GM18511 (cell line): ENCODE measurements at regions not wholly inside any gene's neighbourhood (a gene's known extent, or its start where the extent isn't known, plus 50 kb on each side); places are given as distances from the start of the nearest gene placed in this dataset.
A peak's percentile ranks its signal among the peaks of the same experiment; 100 is the strongest.

Experiments used
- ATAC-seq: cut with Tn5 transposase; IDR thresholded peaks from one replicate; pipeline ENCODE4 v1.9.1; 2021; ENCODE audit warnings: mild to moderate bottlenecking, moderate library complexity; ENCODE audit not compliant: unreplicated experiment

DNA sequence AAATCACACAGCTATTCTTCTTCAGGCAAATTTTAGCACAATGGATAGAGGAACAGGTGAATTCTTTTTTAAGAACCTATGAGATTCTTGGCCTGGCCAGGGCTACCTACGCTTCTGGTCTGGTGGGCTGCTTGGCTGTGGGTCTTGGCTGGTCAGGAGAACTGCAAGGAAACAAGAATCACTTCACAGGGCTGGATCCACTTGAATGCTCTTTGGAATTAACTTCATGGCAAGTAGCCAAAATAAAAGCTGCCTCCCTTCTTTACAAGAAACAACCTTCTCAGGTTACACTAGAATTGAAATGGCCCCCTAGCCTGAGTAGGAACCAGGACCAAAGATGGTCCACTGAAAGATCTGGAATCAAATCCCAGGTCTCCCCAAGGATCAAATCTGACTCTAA lies 519.1 kb downstream of the IQCM start:
- ATAC-seq, result no peak

DNA sequence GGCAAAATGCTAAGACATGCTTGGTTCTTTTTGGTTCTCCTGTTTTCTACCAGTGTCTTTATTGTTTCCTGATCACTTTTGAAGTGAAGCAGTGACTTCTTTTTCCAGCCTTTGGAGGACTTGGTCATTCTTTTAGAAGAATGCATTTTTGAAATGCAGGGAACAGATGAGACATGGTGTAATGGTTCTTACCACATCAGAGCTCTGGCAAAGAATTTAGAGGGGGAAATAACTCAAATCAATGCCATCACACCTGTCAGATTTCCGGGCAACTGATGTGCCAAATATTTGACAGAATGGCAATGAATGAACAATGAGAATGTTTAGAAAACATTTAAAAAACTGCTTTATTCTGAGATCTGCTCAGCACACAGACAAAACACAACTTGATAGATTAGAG lies 519.6 kb downstream of the IQCM start:
- ATAC-seq, result no peak

DNA sequence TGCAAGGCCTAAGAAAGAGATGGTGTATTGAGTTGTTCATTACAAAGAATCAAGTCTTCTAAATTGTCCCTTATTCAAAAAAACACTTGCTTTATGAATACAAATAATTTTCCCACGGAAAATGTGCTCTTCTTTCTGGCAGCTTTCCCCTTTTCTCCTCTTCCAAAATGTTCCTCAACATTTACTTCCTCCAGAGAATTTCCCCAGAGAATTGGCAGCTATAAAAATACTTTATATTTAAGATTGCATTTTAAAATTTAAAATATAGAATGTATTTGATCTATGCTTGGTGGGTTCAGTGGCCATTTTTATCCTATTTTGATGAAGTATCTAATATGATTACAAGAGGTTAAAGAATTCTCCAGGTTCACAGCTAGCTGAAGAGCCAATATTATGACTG lies 521.0 kb downstream of the IQCM start:
- no peak for ATAC-seq

- no peak for ATAC-seq
These were observed 522.5 kb downstream of the IQCM start for GRCh38 chr4:149293046-149293649.

DNA sequence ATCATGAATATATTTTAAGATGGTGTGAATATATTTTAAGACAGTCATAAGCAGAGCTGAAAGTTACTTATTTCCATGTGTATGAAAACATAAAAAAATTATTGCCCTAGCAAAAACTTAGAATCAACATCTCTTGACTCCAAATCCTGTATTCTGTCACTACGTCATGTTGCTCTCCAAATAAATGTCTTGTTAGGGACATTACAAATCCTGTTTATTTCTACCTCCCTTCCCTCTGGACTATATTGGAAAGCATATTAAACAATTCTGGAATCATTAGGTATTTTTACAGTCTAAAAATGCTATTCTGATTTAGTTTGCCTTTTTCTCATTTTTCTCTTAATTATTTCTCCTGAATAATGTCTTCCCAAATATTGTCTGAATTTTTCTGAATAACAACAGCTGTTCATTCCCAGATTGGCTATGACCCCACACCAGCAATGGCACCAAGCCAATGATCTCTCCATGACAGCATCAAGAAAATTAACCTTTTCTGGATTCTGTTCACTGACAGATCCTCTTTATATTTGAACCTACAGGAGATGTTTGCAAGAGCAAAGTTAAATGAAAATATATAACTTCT lies 523.1 kb downstream of the IQCM start:
- no peak for ATAC-seq

GRCh38 chr4:149291463-149291862 lies 524.2 kb downstream of the IQCM start:
- no peak for ATAC-seq

DNA sequence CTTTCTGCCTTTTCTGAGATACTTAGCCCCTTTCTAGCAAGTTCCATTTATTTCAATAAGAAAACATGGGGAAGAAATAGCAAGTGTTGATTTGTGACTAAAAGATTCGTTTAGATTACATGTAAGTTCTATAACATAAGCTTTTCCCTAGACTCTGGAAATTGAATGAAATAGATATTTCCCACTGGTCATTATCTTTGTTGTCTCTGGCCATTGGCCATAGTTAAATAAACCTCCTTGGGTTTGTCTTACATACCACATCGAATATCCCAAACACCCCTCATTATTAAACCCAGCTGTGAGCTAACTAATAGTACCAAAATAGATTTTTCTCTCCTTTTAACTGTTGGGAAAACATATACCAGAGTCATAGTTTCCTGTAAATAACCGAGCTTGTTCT lies 534.8 kb downstream of the IQCM start:
- no peak for ATAC-seq

GRCh38 chr4:149279776-149280175 lies 535.9 kb downstream of the IQCM start:
- no peak for ATAC-seq

DNA sequence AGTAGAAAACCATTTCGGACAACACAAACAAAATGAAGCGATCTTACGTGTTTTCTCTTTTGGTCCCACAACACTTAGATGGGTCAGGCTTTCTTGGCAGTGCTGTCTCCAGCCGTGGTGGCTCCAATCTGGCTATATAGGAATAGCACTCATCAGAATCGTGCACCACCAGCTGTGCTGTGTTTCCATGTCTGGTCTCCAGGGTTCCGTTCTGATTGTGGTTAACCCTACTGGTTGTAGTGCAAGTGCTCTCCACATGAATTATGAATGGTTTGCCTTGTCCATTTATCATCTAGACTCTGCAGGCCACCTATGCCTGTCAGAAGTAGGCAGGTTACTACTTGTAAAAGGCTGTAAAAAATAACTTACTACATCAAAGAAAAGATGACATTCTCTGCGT lies 536.3 kb downstream of the IQCM start:
- no peak for ATAC-seq

- ATAC-seq, result no peak
These were observed 537.9 kb downstream of the IQCM start for GRCh38 chr4:149277705-149278104.

DNA sequence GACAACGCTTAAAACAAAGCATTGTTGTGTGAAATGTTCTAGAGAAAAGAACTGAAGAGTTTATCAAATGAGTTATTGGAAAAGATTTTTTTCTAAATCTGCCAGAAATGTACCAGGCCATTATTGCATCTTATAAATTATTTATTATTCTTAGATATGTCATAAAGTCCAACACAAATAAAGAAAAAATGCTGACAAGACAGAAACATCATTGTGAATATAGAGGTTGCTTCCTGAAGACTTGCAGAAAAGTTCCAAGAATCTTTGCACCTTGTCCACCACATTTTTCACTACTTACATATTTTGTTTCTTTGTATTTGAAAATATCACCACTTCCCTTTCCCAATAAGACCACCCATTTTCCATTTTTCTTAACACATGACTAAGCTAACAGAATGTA lies 545.8 kb downstream of the IQCM start:
- no peak for ATAC-seq

DNA sequence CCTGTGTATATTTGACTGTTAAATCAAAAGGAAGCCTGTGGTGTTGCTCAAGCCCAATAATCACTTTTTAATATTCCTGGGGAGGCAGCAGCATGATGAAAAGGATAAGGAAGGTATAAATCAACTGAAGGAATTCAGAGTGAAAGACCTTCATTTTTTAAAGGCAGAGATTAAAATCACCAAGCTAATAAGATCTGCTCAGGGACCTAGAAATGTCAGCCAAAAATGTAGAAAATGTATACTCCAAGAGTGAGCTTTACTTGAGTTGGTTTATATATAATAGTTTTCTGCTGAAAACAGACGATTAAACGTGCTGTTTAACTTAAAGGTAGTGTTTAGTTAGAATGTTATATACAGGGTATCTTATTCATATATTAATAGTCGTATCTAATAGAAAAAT lies 549.3 kb downstream of the IQCM start:
- ATAC-seq, result no peak

DNA sequence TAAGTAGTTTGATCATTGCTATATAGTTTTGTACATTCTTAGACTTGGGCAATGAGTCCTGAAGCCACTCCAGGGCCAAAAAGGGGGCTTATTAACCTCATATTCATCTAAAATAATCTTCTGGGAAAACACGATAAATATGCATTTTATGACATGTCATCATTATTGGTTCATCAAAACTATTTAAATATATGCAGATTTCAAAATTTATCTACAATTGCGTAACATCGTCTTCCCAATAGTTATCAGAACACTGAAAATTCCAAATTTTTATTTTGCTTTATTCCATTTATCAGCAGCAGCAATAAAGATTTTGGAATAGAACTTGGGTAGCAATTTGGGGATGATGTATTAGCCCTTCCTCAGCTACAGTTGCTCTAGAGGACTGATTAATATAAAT lies 550.0 kb downstream of the IQCM start:
- no peak for ATAC-seq

- peak; percentile 93 for ATAC-seq
These were observed 551.4 kb downstream of the IQCM start for GRCh38 chr4:149264093-149264733.

DNA sequence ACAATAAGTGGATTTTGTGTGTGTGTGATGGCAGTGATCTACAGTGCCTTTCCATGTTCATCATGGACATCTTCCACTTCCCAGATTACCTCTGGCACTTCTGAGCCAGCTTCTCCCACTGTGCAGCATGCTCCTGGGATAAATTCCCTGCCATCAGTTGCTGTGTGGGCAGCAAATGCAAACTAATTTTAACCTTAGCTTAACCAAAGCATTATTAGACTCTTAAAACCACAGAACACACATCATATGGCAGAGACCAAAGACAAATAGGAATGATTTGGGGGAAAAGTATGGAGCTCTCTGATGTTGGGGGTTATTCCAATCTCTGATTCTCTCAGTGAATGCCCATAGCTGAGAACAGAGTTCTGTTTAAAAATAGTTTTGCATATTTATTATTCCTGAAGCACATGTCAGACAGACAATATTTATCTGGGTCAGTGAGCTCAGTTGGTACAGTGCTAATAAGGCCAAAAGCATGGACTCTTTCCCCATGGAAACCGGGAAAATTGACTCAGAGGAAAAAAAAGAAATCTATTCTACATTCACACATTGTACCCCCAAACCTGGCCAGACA lies 567.4 kb downstream of the IQCM start:
- ATAC-seq, result no peak

GRCh38 chr4:149247164-149247563 lies 568.5 kb downstream of the IQCM start:
- no peak for ATAC-seq

- no peak for ATAC-seq
These were observed 570.3 kb downstream of the IQCM start for GRCh38 chr4:149245333-149245732.

DNA sequence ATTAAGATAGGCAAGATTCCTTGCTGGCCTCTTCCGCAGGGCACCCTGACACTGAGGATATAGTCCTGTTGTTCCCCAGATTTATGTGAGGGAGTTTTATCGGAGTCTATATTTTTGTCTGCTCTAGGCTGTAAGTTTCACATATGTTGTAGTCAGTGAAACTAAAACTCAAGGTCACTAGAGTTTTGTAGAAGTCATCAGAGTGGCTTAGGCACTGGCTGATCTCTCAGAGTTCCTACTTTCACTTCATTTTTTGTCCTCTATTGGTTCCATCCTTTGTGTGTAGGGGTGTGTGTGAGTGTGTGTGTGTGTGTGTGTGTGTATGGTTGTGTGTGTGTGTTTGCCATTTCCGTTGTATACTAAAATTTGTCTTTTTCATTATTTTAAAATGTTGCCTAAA lies 577.5 kb downstream of the IQCM start:
- ATAC-seq, result no peak

DNA sequence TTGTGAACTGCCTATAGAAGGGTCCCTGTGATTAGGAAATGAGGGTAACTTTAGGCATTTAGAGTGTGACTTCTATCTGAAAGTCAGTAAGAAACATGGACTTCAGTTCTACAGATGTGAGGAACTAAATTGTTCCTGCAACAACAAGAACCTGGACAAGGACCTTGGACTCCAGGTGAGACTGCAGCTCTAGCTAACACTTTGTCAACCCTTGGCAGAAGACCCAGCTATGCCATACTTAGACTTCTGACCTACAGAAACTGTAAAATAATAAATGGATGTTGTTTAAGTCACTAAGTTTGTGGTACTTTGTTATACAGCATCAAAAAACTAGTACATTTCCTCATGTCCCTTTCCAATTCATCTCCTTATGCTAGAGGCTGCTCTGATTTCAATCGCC lies 580.8 kb downstream of the IQCM start:
- ATAC-seq, result no peak

GRCh38 chr4:149223659-149224058 lies 592.0 kb downstream of the IQCM start:
- ATAC-seq, result no peak

GRCh38 chr4:149218672-149219071 lies 597.0 kb downstream of the IQCM start:
- no peak for ATAC-seq

- ATAC-seq, result no peak
These were observed 601.3 kb downstream of the IQCM start for GRCh38 chr4:149214301-149214700.
